ENCODE measurements at regions not wholly inside any gene's neighbourhood (a gene's known extent, or its start where the extent isn't known, plus 50 kb on each side); places are given as distances from the start of the nearest gene placed in this dataset.

- TF ChIP-seq CTCF (IDR thresholded peaks at IDR 0.05) (no peak), POLR2A (IDR thresholded peaks at IDR 0.05) (no peak), POLR2AphosphoS5 (IDR thresholded peaks at IDR 0.05; ENCODE audit: insufficient read depth in 1 of 2, low read depth in 1 of 2) (no peak)
These were observed 131.0 kb downstream of the SMIM20 start for GRCh38 chr4:26044983-26045382.

Data from vagina (tissue), 2 donors.